GM12874 (cell line): ENCODE measurements at regions not wholly inside any gene's neighbourhood (a gene's known extent, or its start where the extent isn't known, plus 50 kb on each side); places are given as distances from the start of the nearest gene placed in this dataset.

Source experiments
- TF ChIP-seq, protein P1 (sequence below): IDR thresholded peaks from 2 replicates; pipeline ENCODE4 v1.5.1; 2011; ENCODE audit warnings: low read depth, mild to moderate bottlenecking, control low read depth, low read length, moderate library complexity; ENCODE audit not compliant: insufficient read depth

DNA sequence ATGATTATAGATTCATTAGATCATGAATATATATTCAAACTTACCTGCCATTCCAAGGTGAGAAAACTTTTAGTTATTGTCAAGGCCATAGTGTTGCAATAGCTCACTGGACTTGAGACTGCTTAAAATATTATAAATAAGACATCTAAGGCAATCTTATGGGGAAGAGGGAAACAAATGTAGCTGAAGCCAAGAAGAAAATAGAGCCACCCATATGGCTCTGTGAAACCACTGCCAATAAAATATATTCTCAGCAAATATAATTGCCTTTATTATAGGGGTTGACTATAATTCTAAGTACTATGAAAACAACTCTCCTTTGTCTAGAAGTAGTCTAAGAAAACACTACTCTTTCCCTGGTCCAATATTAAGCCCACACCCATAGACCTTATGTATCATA lies 938.5 kb downstream of the FSTL5 start:
- TF ChIP-seq, protein P1, sequence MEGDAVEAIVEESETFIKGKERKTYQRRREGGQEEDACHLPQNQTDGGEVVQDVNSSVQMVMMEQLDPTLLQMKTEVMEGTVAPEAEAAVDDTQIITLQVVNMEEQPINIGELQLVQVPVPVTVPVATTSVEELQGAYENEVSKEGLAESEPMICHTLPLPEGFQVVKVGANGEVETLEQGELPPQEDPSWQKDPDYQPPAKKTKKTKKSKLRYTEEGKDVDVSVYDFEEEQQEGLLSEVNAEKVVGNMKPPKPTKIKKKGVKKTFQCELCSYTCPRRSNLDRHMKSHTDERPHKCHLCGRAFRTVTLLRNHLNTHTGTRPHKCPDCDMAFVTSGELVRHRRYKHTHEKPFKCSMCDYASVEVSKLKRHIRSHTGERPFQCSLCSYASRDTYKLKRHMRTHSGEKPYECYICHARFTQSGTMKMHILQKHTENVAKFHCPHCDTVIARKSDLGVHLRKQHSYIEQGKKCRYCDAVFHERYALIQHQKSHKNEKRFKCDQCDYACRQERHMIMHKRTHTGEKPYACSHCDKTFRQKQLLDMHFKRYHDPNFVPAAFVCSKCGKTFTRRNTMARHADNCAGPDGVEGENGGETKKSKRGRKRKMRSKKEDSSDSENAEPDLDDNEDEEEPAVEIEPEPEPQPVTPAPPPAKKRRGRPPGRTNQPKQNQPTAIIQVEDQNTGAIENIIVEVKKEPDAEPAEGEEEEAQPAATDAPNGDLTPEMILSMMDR = no peak

DNA sequence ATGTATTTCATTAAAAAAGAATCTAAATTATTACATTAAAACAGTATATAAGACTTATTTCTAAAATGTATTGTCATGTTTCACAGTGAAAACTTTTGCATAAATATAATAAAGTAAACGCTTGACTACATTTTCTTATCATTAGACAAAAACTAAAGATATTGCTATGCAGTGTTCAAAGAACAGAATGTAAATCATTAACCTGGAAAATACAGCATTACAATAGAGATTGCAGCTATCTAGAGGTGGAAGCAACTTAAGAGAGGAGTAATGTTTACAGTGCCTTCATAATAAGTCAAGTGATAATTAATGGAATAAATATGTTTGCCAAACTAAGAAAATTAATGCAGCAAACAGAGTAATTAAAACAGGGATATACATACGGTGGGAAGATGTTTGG lies 940.9 kb downstream of the FSTL5 start:
- TF ChIP-seq, protein P1 = no peak

GRCh38 chr4:161208564-161208963 lies 955.2 kb downstream of the FSTL5 start:
- TF ChIP-seq, protein P1 = no peak

DNA sequence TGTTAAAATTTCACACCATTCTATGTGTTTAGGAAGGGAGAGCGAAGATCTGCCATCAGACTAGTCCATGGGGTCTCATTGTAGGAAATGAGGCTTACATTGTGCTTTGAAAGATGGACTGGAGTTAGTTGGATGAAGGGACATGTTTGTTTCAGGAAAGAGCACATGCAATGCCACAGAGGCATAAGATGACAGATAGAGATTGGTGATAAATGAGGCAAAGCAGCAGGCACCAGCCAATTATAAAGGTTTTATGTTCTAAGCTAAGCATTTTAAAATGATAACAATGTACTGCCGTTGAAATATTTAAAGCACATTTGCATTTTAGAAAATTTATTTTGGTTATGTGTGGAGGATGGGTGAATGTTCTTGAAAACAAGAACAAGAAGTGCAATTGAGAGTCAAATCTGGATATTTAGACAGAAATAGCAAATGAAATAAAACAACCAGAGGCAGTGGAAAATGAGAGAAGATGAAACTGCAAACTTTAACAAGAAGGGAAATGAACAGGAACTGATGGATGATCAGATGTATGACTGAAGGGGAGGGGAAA lies 957.2 kb downstream of the FSTL5 start:
- TF ChIP-seq, protein P1 = no peak

DNA sequence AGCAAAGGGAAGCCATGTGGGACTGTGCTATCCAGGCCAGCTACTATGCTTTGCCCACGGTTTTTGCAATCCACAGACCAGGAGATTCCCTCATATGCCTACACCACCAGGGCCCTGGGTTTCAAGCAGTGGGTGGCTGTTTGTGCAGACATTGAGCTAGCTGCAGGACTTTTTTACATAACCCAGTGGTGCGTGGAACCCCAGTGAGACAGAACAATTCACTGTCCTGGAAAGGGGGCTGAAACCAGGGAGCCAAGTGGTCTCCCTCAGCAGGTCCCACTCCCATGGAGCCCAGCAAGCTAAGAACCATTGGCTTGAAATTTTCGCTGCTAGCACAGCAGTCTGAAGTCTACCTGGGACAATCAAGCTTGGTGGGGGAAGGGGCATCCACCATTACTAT lies 959.9 kb downstream of the FSTL5 start:
- TF ChIP-seq, protein P1 = no peak

DNA sequence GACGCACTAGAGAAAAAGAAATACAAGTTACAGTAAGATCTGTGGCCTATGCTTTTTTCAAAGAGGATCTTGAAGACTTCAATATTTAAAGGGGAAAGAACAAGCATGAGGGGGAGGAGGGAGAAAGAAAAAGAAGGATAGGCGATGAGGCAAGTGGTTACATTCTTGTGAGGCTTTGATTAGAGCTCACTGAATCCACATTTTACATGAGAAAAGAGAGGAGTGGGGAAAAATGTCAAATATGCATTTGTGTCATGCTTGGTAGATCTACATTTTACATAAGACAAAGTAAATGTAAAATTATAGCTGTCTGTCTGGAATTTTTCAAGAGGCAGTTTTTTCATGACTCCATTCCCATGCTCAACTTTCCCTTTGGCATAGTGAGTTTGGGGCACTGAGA lies 965.9 kb downstream of the FSTL5 start:
- TF ChIP-seq, protein P1 = no peak

GRCh38 chr4:161197474-161197873 lies 966.3 kb downstream of the FSTL5 start:
- TF ChIP-seq, protein P1 = no peak
